Karpas-422 (cell line): ENCODE measurements at regions not wholly inside any gene's neighbourhood (a gene's known extent, or its start where the extent isn't known, plus 50 kb on each side); places are given as distances from the start of the nearest gene placed in this dataset.

Source experiments
- DNase-seq: peaks from one replicate; pipeline ENCODE4 v3.0.0-alpha.2; 2015
- H2AFZ ChIP-seq: fragments of 200-600 bp; sonication (generic); 2 replicates; pipeline ENCODE4 v1.6.1; 2014; ENCODE audit warnings: antibody characterized with exemption, low read length, mixed read lengths
- H3K27ac ChIP-seq: fragments of 200-600 bp; sonication (generic); 2 replicates; pipeline ENCODE4 v1.5.1; 2014; ENCODE audit warnings: mild to moderate bottlenecking, low read length, moderate library complexity
- H3K27me3 ChIP-seq: fragments of 200-600 bp; sonication (generic); 2 replicates; pipeline ENCODE4 v1.6.1; 2014; ENCODE audit warnings: low read length, mixed read lengths
- H3K36me3 ChIP-seq: fragments of 200-600 bp; sonication (generic); 2 replicates; pipeline ENCODE4 v1.6.1; 2014; ENCODE audit warnings: low read length, mixed read lengths; ENCODE audit not compliant: insufficient read depth
- H3K4me1 ChIP-seq: fragments of 200-600 bp; sonication (generic); 2 replicates; pipeline ENCODE4 v1.6.1; 2014; ENCODE audit warnings: mild to moderate bottlenecking, low read length, mixed read lengths
- H3K4me2 ChIP-seq: fragments of 200-600 bp; sonication (generic); 2 replicates; pipeline ENCODE4 v1.6.1; 2014; ENCODE audit warnings: low read length, low read depth, mild to moderate bottlenecking; ENCODE audit not compliant: poor library complexity, severe bottlenecking
- H3K4me3 ChIP-seq: fragments of 200-600 bp; sonication (generic); 2 replicates; pipeline ENCODE4 v1.5.1; 2014; ENCODE audit warnings: mild to moderate bottlenecking, antibody characterized with exemption, low read length, mixed read lengths
- H3K79me2 ChIP-seq: fragments of 200-600 bp; sonication (generic); 2 replicates; pipeline ENCODE4 v1.6.1; 2014; ENCODE audit warnings: mild to moderate bottlenecking, low read length, mixed read lengths
- H3K9ac ChIP-seq: fragments of 200-600 bp; sonication (generic); 2 replicates; pipeline ENCODE4 v1.6.0; 2014; ENCODE audit warnings: low read length
- H3K9me2 ChIP-seq: fragments of 200-600 bp; sonication (generic), shearing (Covaris generic); replicated peaks from 2 replicates; pipeline ENCODE4 v1.6.0; 2014; ENCODE audit warnings: mild to moderate bottlenecking, low read length, moderate library complexity; ENCODE audit not compliant: insufficient read depth
- H3K9me3 ChIP-seq: fragments of 300-700, 200-600 bp; sonication (generic); 2 replicates; pipeline ENCODE4 v1.6.1; 2014; ENCODE audit warnings: low read length, mixed read lengths
- H4K20me1 ChIP-seq: fragments of 200-600 bp; sonication (generic); 2 replicates; pipeline ENCODE4 v1.6.1; 2014; ENCODE audit warnings: mild to moderate bottlenecking, antibody characterized with exemption, low read length, low read depth; ENCODE audit not compliant: insufficient read depth

GRCh38 chr3:164507886-164508285, 570.4 kb downstream of the SI start:
- Histone ChIP-seq H3K4me3 (no peak overlapping the region), H3K4me1 (no peaks in the 10 kb centered on the region), H4K20me1 (no peaks in the 10 kb centered on the region), H3K9me2 (no peaks in the 10 kb centered on the region), H3K4me2 (no peak overlapping the region), H3K9me3 (peaks cover 29% of the 10 kb centered on the region), H3K36me3 (no peaks in the 10 kb centered on the region), H3K9ac (no peak overlapping the region), H3K79me2 (no peaks in the 10 kb centered on the region), H3K27me3 (no peaks in the 10 kb centered on the region), H3K27ac (no peak overlapping the region), H2AFZ (no peak overlapping the region)
- no peak for DNase-seq

GRCh38 chr3:164498917-164499316, 579.4 kb downstream of the SI start:
- H3K27ac ChIP-seq: no peak overlapping the region
- H3K27me3 ChIP-seq: no peaks in the 10 kb centered on the region
- H3K9ac ChIP-seq: no peak overlapping the region
- no peak for DNase-seq
- no peaks in the 10 kb centered on the region for H4K20me1 ChIP-seq
- H3K4me1 ChIP-seq: no peaks in the 10 kb centered on the region
- no peaks in the 10 kb centered on the region for H3K36me3 ChIP-seq
- no peaks in the 10 kb centered on the region for H3K79me2 ChIP-seq
- no peak overlapping the region for H3K4me2 ChIP-seq
- no peak overlapping the region for H2AFZ ChIP-seq
- no peak overlapping the region for H3K4me3 ChIP-seq
- H3K9me3 ChIP-seq: peaks cover 9% of the 10 kb centered on the region; the same call in 1 of the 2 replicates
- H3K9me2 ChIP-seq: no peaks in the 10 kb centered on the region

- Histone ChIP-seq H3K27me3 (no peaks in the 10 kb centered on the region), H3K4me3 (no peak overlapping the region), H3K9me3 (peaks cover 43% of the 10 kb centered on the region), H3K36me3 (no peaks in the 10 kb centered on the region), H3K4me2 (no peak overlapping the region), H3K9ac (no peak overlapping the region), H3K9me2 (no peaks in the 10 kb centered on the region), H3K27ac (no peak overlapping the region), H4K20me1 (no peaks in the 10 kb centered on the region), H3K4me1 (no peaks in the 10 kb centered on the region), H3K79me2 (no peaks in the 10 kb centered on the region), H2AFZ (no peak overlapping the region)
- no peak for DNase-seq
Observed at GRCh38 chr3:164488893-164489292, 589.4 kb downstream of the SI start.

- Histone ChIP-seq H3K4me2 (no peak overlapping the region), H3K27me3 (no peaks in the 10 kb centered on the region), H3K9ac (no peak overlapping the region), H3K4me1 (no peaks in the 10 kb centered on the region), H3K27ac (no peak overlapping the region), H3K9me3 (peaks cover 36% of the 10 kb centered on the region), H2AFZ (no peak overlapping the region), H3K9me2 (no peaks in the 10 kb centered on the region), H3K4me3 (no peak overlapping the region), H3K36me3 (no peaks in the 10 kb centered on the region), H4K20me1 (no peaks in the 10 kb centered on the region), H3K79me2 (no peaks in the 10 kb centered on the region)
- DNase-seq: no peak
Observed at GRCh38 chr3:164486150-164486549, 592.1 kb downstream of the SI start.

- Histone ChIP-seq H3K79me2 (no peaks in the 10 kb centered on the region), H3K36me3 (no peaks in the 10 kb centered on the region)
Observed at GRCh38 chr3:164479978-164480377, 598.3 kb downstream of the SI start.

GRCh38 chr3:164479406-164479805, 598.9 kb downstream of the SI start:
- Histone ChIP-seq H2AFZ (no peak overlapping the region), H3K9me2 (no peaks in the 10 kb centered on the region), H3K9me3 (peaks cover 43% of the 10 kb centered on the region), H3K4me1 (no peaks in the 10 kb centered on the region), H3K9ac (no peak overlapping the region), H3K27me3 (no peaks in the 10 kb centered on the region), H3K4me3 (no peak overlapping the region), H4K20me1 (no peaks in the 10 kb centered on the region), H3K36me3 (no peaks in the 10 kb centered on the region), H3K79me2 (no peaks in the 10 kb centered on the region), H3K27ac (no peak overlapping the region), H3K4me2 (no peak overlapping the region)
- no peak for DNase-seq

More at GRCh38 chr3:164479978-164480377, 598.3 kb downstream of the SI start:
- Histone ChIP-seq H3K27me3 (no peaks in the 10 kb centered on the region), H3K4me2 (no peak overlapping the region), H3K27ac (no peak overlapping the region), H3K4me3 (no peak overlapping the region), H3K9ac (no peak overlapping the region), H4K20me1 (no peaks in the 10 kb centered on the region), H2AFZ (no peak overlapping the region), H3K9me3 (peaks cover 43% of the 10 kb centered on the region), H3K9me2 (no peaks in the 10 kb centered on the region), H3K4me1 (no peaks in the 10 kb centered on the region)
- DNase-seq: no peak

- H3K36me3 ChIP-seq: no peaks in the 10 kb centered on the region
- DNase-seq: no peak
- H3K27me3 ChIP-seq: no peaks in the 10 kb centered on the region
- no peaks in the 10 kb centered on the region for H3K79me2 ChIP-seq
- no peak overlapping the region for H2AFZ ChIP-seq
- no peak overlapping the region for H3K9ac ChIP-seq
- peaks cover 41% of the 10 kb centered on the region for H3K9me3 ChIP-seq
- H3K4me2 ChIP-seq: no peak overlapping the region
- no peaks in the 10 kb centered on the region for H3K9me2 ChIP-seq
- no peak overlapping the region for H3K4me3 ChIP-seq
- H3K27ac ChIP-seq: no peak overlapping the region
- H4K20me1 ChIP-seq: no peaks in the 10 kb centered on the region
- no peaks in the 10 kb centered on the region for H3K4me1 ChIP-seq
Observed at GRCh38 chr3:164478323-164478722, 600.0 kb downstream of the SI start.

- no peak overlapping the region for H3K9ac ChIP-seq
- H2AFZ ChIP-seq: no peak overlapping the region
- no peak overlapping the region for H3K4me2 ChIP-seq
Observed at GRCh38 chr3:164477403-164477802, 600.9 kb downstream of the SI start.

GRCh38 chr3:164476631-164477030, 601.7 kb downstream of the SI start:
- H3K79me2 ChIP-seq: no peaks in the 10 kb centered on the region
- H3K9me2 ChIP-seq: no peaks in the 10 kb centered on the region
- H2AFZ ChIP-seq: no peak overlapping the region
- H3K36me3 ChIP-seq: no peaks in the 10 kb centered on the region
- DNase-seq: no peak
- H3K4me3 ChIP-seq: no peak overlapping the region
- no peak overlapping the region for H3K27ac ChIP-seq
- no peak overlapping the region for H3K4me2 ChIP-seq
- H3K4me1 ChIP-seq: no peaks in the 10 kb centered on the region
- H3K27me3 ChIP-seq: no peaks in the 10 kb centered on the region
- H3K9ac ChIP-seq: no peak overlapping the region
- H4K20me1 ChIP-seq: no peaks in the 10 kb centered on the region
- peaks cover 41% of the 10 kb centered on the region for H3K9me3 ChIP-seq

More at GRCh38 chr3:164477403-164477802, 600.9 kb downstream of the SI start:
- no peak overlapping the region for H3K27ac ChIP-seq
- no peak for DNase-seq
- H3K9me3 ChIP-seq: peaks cover 41% of the 10 kb centered on the region
- no peaks in the 10 kb centered on the region for H3K4me1 ChIP-seq
- no peaks in the 10 kb centered on the region for H3K9me2 ChIP-seq
- no peaks in the 10 kb centered on the region for H3K79me2 ChIP-seq
- H4K20me1 ChIP-seq: no peaks in the 10 kb centered on the region
- H3K27me3 ChIP-seq: no peaks in the 10 kb centered on the region
- H3K36me3 ChIP-seq: no peaks in the 10 kb centered on the region
- H3K4me3 ChIP-seq: no peak overlapping the region
